DMS79 (cell line): ENCODE measurements at regions not wholly inside any gene's neighbourhood (a gene's known extent, or its start where the extent isn't known, plus 50 kb on each side); places are given as distances from the start of the nearest gene placed in this dataset.
"Not testable (repeated sequence)": the region's sequence is repeated elsewhere in the genome, so short reads cannot be mapped to it uniquely, and the experiment has no call there.

Experiments
- DNase-seq: peaks from one replicate; lab custom pipeline; 2025; lab: John Stamatoyannopoulos, UW

GRCh38 chr2:207409517-207409916 lies 120.2 kb upstream of the CREB1 start:
- DNase-seq: peak; percentile 27

- no peak for DNase-seq
Measured at GRCh38 chr2:207412787-207413310, 116.9 kb upstream of the CREB1 start.

DNA sequence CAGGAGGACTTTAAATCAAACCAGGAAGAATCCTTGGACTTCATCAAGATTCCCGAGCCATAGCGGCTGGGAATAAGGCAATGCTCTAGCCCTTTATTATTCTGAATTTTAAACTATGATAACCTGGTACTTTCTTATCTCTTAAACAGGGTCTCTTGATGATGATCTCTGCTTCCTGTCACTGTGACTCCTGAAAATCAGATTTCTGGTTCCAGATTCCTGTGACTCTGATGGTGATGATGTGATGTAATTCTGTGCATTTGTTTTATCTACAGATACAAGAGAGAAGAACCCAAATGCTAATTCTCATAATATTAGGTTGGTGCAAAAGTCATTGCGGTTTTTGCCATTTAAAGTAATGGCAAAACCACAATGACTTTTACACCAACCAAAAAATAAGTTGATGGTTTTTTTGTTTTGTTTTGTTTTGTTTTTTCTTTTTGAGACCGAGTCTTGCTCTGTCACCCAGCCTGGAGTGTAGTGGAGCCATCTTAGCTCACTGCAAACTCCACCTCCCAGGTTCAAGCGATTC lies 116.3 kb upstream of the CREB1 start:
- no peak for DNase-seq

GRCh38 chr2:207416111-207416510 lies 113.7 kb upstream of the CREB1 start:
- no peak for DNase-seq

GRCh38 chr2:207416900-207417299 lies 112.9 kb upstream of the CREB1 start:
- no peak for DNase-seq

- DNase-seq: no peak
Measured at GRCh38 chr2:207417301-207417718, 112.5 kb upstream of the CREB1 start.

DNA sequence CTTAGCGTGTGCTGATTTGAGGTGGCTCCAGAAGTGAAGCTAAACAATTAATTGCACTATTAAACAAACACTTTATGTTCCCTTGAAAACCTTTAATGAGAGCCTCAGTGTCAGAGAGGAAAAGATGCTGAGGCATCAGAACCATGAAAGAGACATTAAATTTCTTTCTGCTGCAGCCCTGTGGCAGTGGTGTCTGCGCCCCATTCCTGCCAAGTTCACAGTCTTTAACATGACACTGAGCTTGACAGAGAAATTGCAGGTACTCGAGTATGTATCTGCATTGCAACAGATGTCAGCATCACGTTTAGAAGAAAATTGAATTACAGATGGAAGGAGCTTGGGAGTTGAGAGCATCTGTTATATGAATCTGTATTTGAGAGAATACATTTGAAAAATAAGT lies 111.3 kb upstream of the CREB1 start:
- DNase-seq: no peak

DNA sequence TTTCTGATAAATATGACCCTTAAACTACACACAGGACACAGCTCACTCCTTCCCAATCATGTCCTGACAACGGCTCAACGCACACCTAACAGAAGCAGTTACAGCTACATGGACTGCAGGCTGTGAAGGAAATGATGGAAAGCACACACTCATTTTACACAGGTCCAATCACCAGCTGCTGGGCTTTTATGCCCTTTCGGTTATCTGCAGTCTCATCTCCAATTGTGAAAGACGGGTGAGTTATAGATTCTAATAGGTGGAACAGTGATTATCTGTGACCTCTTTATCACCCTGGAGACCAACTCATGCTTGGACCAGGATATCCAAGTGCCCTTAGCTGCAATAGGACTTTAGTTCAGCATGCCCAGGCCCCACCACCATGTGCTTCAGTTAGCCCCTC lies 110.4 kb upstream of the CREB1 start:
- DNase-seq: no peak

GRCh38 chr2:207421671-207422070 lies 108.1 kb upstream of the CREB1 start:
- DNase-seq: no peak

- DNase-seq: no peak
Measured at GRCh38 chr2:207422380-207422779, 107.4 kb upstream of the CREB1 start.

DNA sequence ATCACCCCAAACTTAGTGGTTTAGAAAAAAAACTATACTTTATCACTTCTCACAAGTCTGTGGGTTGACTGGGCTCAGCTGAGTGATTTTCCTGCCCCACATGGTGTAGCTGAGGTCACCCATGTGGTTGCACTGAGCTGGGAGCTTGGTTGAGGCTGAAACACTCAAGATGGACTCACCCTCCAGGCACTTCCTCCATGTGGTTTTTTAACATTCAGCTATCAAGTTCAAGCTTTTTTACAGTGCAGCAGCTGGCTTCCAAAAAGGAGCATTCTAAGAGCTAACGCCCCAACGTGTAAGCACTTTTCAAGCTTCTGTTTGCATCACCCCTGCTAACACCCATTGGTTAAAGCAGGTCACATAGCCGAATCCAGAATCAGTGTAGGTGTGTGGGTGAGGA lies 105.9 kb upstream of the CREB1 start:
- DNase-seq: no peak

DNA sequence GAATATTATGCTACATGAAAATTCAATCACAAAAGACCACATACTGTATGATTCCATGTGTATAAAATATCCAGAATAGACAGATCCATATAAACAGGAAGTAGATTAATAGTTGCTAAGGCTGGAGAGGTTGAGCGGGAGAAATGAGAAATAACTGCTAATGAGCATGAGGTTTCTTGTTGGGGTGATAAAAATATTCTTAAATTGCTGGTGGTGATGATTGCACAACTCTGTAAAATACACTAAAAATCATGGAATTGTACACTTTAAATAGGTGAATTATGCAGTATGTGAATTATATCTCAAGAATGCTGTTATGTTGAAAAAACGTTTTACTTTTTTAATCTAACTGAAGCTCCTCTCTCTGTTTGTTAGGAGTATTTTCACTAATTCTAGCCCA lies 101.8 kb upstream of the CREB1 start:
- no peak for DNase-seq

GRCh38 chr2:207428573-207428972 lies 101.2 kb upstream of the CREB1 start:
- no peak for DNase-seq

- no peak for DNase-seq
Measured at GRCh38 chr2:207432453-207432852, 97.3 kb upstream of the CREB1 start.

DNA sequence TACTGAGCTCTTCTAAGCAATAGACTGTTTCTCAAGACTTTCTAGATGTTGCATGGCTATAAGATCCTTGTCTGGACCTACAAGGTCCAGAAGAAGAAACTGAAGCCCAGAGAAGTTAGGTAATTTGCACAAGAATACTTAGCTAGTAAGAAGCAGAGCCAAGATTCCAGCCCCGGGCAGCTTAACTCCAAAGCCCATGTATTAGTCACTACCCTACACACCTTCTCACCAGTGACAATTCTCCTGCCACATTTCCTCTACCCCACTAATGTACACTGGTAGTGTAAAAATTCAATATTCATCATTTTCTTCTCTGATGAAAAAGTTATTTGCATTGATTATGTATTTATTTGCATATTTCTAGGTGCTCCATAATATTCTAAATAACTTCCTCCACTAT lies 95.5 kb upstream of the CREB1 start:
- DNase-seq: no peak

- DNase-seq: peak; percentile 22
Measured at GRCh38 chr2:207434899-207435465, 94.8 kb upstream of the CREB1 start.

- DNase-seq: no peak
Measured at GRCh38 chr2:207437136-207437523, 92.6 kb upstream of the CREB1 start.

- DNase-seq: no peak
Measured at GRCh38 chr2:207437524-207438143, 92.1 kb upstream of the CREB1 start.

- DNase-seq: no peak
Measured at GRCh38 chr2:207438414-207439126, 91.2 kb upstream of the CREB1 start.

DNA sequence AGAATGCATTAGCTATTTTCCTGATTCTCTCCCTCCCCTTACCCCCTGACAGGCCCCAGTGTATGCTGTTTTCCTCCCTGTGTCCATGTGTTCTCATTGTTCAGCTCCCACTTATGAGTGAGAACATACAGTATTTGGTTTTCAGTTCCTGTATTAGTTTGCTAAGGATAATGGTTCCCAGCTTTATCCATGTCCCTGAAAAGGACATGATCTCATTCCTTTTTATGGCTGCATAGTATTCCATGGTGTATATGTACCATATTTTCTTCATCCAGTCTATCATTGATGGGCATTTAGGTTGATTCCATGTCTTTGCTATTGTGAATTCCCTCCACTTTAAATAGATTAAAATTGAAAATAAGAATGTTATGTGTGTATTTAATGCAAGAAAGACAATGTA lies 89.9 kb upstream of the CREB1 start:
- not testable (repeated sequence) for DNase-seq

DNA sequence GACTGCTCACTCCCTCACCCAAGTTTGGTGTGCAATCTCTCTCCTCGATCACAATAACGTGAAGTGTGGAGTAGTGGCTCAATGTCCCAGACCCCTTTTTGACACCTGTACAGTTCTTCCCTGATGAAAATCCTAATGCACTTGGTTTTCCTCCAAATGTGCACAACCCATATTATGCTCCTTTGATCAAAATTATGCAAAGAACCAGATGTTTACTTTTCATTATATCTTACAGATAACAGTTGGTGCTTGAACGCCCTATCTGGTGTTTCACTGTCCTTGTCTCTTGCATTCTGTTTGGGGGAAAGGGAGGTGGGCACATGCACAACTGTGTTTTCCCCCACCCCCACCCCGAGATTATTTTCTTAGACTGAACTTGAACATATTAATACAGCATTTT lies 85.0 kb upstream of the CREB1 start:
- no peak for DNase-seq

DNA sequence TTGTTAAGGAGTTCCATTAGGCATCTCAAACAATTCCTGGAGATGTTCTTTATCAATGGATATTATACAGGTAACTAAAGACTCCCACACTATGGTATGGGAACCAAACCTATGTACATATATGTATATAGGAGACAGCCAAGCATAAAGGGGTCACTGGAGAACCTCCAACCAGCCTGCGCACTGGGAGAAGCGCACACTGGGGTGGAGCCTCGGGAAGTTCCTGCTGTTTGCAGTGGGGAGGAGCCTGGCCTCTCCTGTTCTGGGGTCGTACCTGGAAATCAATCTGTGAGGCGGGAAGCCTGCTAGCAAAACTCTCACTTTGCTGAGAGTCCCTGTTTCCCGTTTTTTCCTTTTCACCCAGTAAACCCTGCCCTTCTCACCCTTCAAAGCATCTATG lies 83.1 kb upstream of the CREB1 start:
- no peak for DNase-seq

- no peak for DNase-seq
Measured at GRCh38 chr2:207448006-207448405, 81.8 kb upstream of the CREB1 start.
